HCT116 (cell line): ENCODE measurements at regions not wholly inside any gene's neighbourhood (a gene's known extent, or its start where the extent isn't known, plus 50 kb on each side); places are given as distances from the start of the nearest gene placed in this dataset.

Source experiments
- ATAC-seq: fragments of 200-7000 bp; cut with Tn5 transposase; 2 replicates; pipeline ENCODE4 v1.9.1; 2020; ENCODE audit warnings: mild to moderate bottlenecking, moderate library complexity
- BruUV-seq: library from RNA; stranded (reverse); fragments of 400-500 nt; replicated peaks from 2 replicates; lab custom pipeline; 2021; lab: Mats Ljungman, UMichigan
- CTCF ChIA-PET: fragments of 300-600 bp; sonication (Branson Sonifier 250); formaldehyde crosslinking; loops from one replicate; lab custom pipeline; 2021; ENCODE audit warnings: antibody characterized with exemption; lab: Charles Lee
- POLR2A ChIA-PET: fragments of 300-600, 350-600 bp; sonication (Branson Sonifier 250); formaldehyde crosslinking; loops from one replicate; lab custom pipeline; 2021; ENCODE audit warnings: antibody characterized with exemption; lab: Charles Lee
- RAD21 ChIA-PET, 2 experiments: fragments of 300-600 bp; sonication (Branson Sonifier 250); formaldehyde crosslinking; loops; one replicate each; lab custom pipeline; 2023; ENCODE audit warnings: low total read pairs in 2 of 2; ENCODE audit not compliant: uncharacterized antibody in 2 of 2, unreplicated experiment in 2 of 2, low non-redundant PET in 1 of 2; lab: Charles Lee
- DNase-seq: peaks from one replicate; pipeline ENCODE4 v3.0.0-alpha.2; 2010; ENCODE audit warnings: low read depth, low spot score
- H2AFZ ChIP-seq: fragments of 200-600 bp; shearing (Covaris generic), sonication (generic); 2 replicates; pipeline ENCODE4 v1.6.1; 2017; ENCODE audit warnings: low read depth, mixed run types, mixed read lengths, antibody characterized with exemption, low read length; ENCODE audit not compliant: poor library complexity, severe bottlenecking
- H3K27ac ChIP-seq: 2 replicates; pipeline ENCODE4 v1.5.1; 2012; ENCODE audit warnings: low read depth, low read length
- H3K27me3 ChIP-seq: fragments of 200-600 bp; sonication (generic); 2 replicates; pipeline ENCODE4 v1.6.1; 2016; ENCODE audit warnings: mixed run types, low read length, mixed read lengths; ENCODE audit not compliant: insufficient read depth
- H3K36me3 ChIP-seq, 2 experiments: fragments of 200-500 bp in 1 of 2; fragments of 200-600 bp in 1 of 2; sonication (Bioruptor generic) in 1 of 2; sonication (generic) in 1 of 2; 2 replicates each; pipeline versions ENCODE4 v1.5.1 to v1.6.1; 2014 to 2016; ENCODE audit warnings: low read length in 2 of 2, inconsistent platforms in 1 of 2, mixed read lengths in 1 of 2, mixed run types in 1 of 2; ENCODE audit not compliant: insufficient read depth in 2 of 2, control insufficient read depth in 1 of 2
- H3K4me1 ChIP-seq, 2 experiments: fragments of 200-600 bp in 1 of 2; sonication (generic) in 1 of 2; 2 replicates each; pipeline versions ENCODE4 v1.5.1 to v1.6.1; 2012 to 2017; ENCODE audit warnings: low read length in 2 of 2, inconsistent platforms in 1 of 2, mild to moderate bottlenecking in 1 of 2, mixed read lengths in 1 of 2, mixed run types in 1 of 2, moderate library complexity in 1 of 2; ENCODE audit not compliant: insufficient read depth in 2 of 2, control insufficient read depth in 1 of 2
- H3K4me2 ChIP-seq: fragments of 200-600 bp; sonication (generic); 2 replicates; pipeline ENCODE4 v1.6.1; 2017; ENCODE audit warnings: mixed run types, low read length, mixed read lengths
- H3K4me3 ChIP-seq, 2 experiments: fragments of 200-600 bp in 1 of 2; sonication (generic) in 1 of 2; replicated peaks in 1 of 2; 2 replicates each; pipeline ENCODE4 v1.5.1; 2011 to 2016; ENCODE audit warnings: low read length in 2 of 2, control low read depth in 1 of 2, low read depth in 1 of 2, mild to moderate bottlenecking in 1 of 2, mixed read lengths in 1 of 2, mixed run types in 1 of 2
- H3K79me2 ChIP-seq: fragments of 200-600 bp; sonication (generic); 2 replicates; pipeline ENCODE4 v1.6.1; 2017; ENCODE audit warnings: mild to moderate bottlenecking, mixed run types, low read length, moderate library complexity, mixed read lengths; ENCODE audit not compliant: insufficient read depth
- H3K9ac ChIP-seq: fragments of 200-600 bp; sonication (generic); 2 replicates; pipeline ENCODE4 v1.6.1; 2016; ENCODE audit warnings: low read length, mixed read lengths
- H3K9me2 ChIP-seq: fragments of 200-600 bp; sonication (generic), shearing (Covaris generic); 2 replicates; pipeline ENCODE4 v1.6.1; 2017; ENCODE audit warnings: mixed run types, mild to moderate bottlenecking, moderate library complexity; ENCODE audit not compliant: insufficient read depth
- H3K9me3 ChIP-seq, 2 experiments: fragments of 200-500 bp in 1 of 2; fragments of 200-600 bp in 1 of 2; sonication (Bioruptor generic) in 1 of 2; sonication (generic) in 1 of 2; 2 replicates each; pipeline ENCODE4 v1.6.1; 2014 to 2017; ENCODE audit warnings: low read length in 2 of 2, mixed read lengths in 2 of 2, inconsistent platforms in 1 of 2, low read depth in 1 of 2, mild to moderate bottlenecking in 1 of 2, mixed run types in 1 of 2, moderate library complexity in 1 of 2; ENCODE audit not compliant: control insufficient read depth in 1 of 2, insufficient read depth in 1 of 2
- H4K20me1 ChIP-seq: fragments of 200-600 bp; sonication (generic), shearing (Covaris generic); 2 replicates; pipeline ENCODE4 v1.6.1; 2017; ENCODE audit warnings: mixed run types, mild to moderate bottlenecking, moderate library complexity; ENCODE audit not compliant: insufficient read depth
- CBX3 ChIP-seq: IDR thresholded peaks from 2 replicates; pipeline ENCODE4 v1.6.1; 2012; ENCODE audit warnings: low read depth
- CEBPB ChIP-seq: IDR thresholded peaks from 2 replicates; pipeline ENCODE4 v1.6.1; 2012; ENCODE audit warnings: low read depth
- EGR1 ChIP-seq: IDR thresholded peaks from 2 replicates; pipeline ENCODE4 v1.6.1; 2012; ENCODE audit warnings: low read depth
- EZH2phosphoT487 ChIP-seq: fragments of 200-600 bp; IDR thresholded peaks from 2 replicates; pipeline ENCODE4 v1.6.1; 2018; ENCODE audit warnings: antibody characterized with exemption, borderline replicate concordance
- FOSL1 ChIP-seq: IDR thresholded peaks from 2 replicates; pipeline ENCODE4 v1.6.1; 2012; ENCODE audit warnings: low read depth
- JUND ChIP-seq: IDR thresholded peaks from 2 replicates; pipeline ENCODE4 v1.6.1; 2012
- POLR2A ChIP-seq: IDR thresholded peaks from 2 replicates; pipeline ENCODE4 v1.7.0; 2011; ENCODE audit warnings: borderline replicate concordance; ENCODE audit not compliant: insufficient read depth, insufficient read length; ENCODE audit errors: extremely low read depth
- RAD21 ChIP-seq: IDR thresholded peaks from 2 replicates; pipeline ENCODE4 v1.6.1; 2012; ENCODE audit warnings: low read depth, mild to moderate bottlenecking
- REST ChIP-seq: IDR thresholded peaks from 2 replicates; pipeline ENCODE4 v1.6.1; 2012; ENCODE audit warnings: low read depth
- SIN3A ChIP-seq: IDR thresholded peaks from 2 replicates; pipeline ENCODE4 v1.6.1; 2012; ENCODE audit warnings: low read depth
- SP1 ChIP-seq: IDR thresholded peaks from 2 replicates; pipeline ENCODE4 v1.6.1; 2012; ENCODE audit warnings: low read depth
- SRF ChIP-seq: IDR thresholded peaks from 2 replicates; pipeline ENCODE4 v1.6.1; 2012; ENCODE audit warnings: low read depth
- TCF7L2 ChIP-seq: IDR thresholded peaks from 2 replicates; pipeline ENCODE4 v1.7.0; 2011; ENCODE audit warnings: borderline replicate concordance, inconsistent platforms; ENCODE audit not compliant: insufficient read depth, insufficient read length; ENCODE audit errors: extremely low read depth
- ZBTB33 ChIP-seq: IDR thresholded peaks from 2 replicates; pipeline ENCODE4 v1.6.1; 2011; ENCODE audit warnings: mild to moderate bottlenecking, low read length, moderate library complexity; ENCODE audit not compliant: insufficient replicate concordance; ENCODE audit errors: extremely low read depth
- ZNF274 ChIP-seq: fragments of 200-500 bp; sonication (Bioruptor generic); IDR thresholded peaks from 2 replicates; pipeline ENCODE4 v1.6.1; 2014; ENCODE audit warnings: mild to moderate bottlenecking, low read depth, low read length, inconsistent platforms
- intact Hi-C: fragments of 100-400 bp; cut with micrococcal nuclease; formaldehyde crosslinking; loops from 2 replicates; pipeline ENCODE4 v1.10.0; 2022

GRCh38 chr6:84848960-84849359, 84.6 kb upstream of the TBX18 start:
- no peaks in the 10 kb centered on the region for H3K4me1 ChIP-seq
- no peaks in the 10 kb centered on the region for H4K20me1 ChIP-seq
- H2AFZ ChIP-seq = no peak overlapping the region
- intact Hi-C loops = no loop called here
- H3K79me2 ChIP-seq = no peaks in the 10 kb centered on the region
- DNase-seq = no peak
- TF ChIP-seq TCF7L2 (no peak), CBX3 (no peak), RAD21 (no peak), ZNF274 (no peak), SP1 (no peak), EZH2phosphoT487 (no peak), POLR2A (no peak), REST (no peak), SIN3A (no peak), CEBPB (no peak), EGR1 (no peak), SRF (no peak), FOSL1 (no peak), JUND (no peak), ZBTB33 (no peak)
- TF ChIP-seq, all 23 proteins: peak for 0
- no peaks in the 10 kb centered on the region for H3K27me3 ChIP-seq
- BruUV-seq = no TSS peak
- CTCF ChIA-PET = no interaction called here
- H3K36me3 ChIP-seq = no peaks in the 10 kb centered on the region
- no peak overlapping the region for H3K4me2 ChIP-seq
- no peaks in the 10 kb centered on the region for H3K9me3 ChIP-seq
- POLR2A ChIA-PET = no interaction called here
- no peaks in the 10 kb centered on the region for H3K9me2 ChIP-seq
- ATAC-seq = no peak
- no peak overlapping the region for H3K4me3 ChIP-seq
- H3K9ac ChIP-seq = no peak overlapping the region
- RAD21 ChIA-PET = no interaction called here
- H3K27ac ChIP-seq = no peak overlapping the region
